Right cardiac atrium (tissue), 5 donors: ENCODE measurements at regions not wholly inside any gene's neighbourhood (a gene's known extent, or its start where the extent isn't known, plus 50 kb on each side); places are given as distances from the start of the nearest gene placed in this dataset.
A peak's percentile ranks its signal among the peaks of the same experiment; 100 is the strongest.
"Not testable (repeated sequence)": the region's sequence is repeated elsewhere in the genome, so short reads cannot be mapped to it uniquely, and the experiment has no call there.

Experiments used
- ATAC-seq, 2 donors: fragments of 200-7000 bp; cut with Tn5 transposase; one replicate each; pipeline versions ENCODE4 v1.8.0 to v1.9.1; 2020; ENCODE audit warnings: moderate library complexity in 2 of 2, mild to moderate bottlenecking in 1 of 2
- DNase-seq, 3 donors: peaks; one replicate each; pipeline ENCODE4 v3.0.0-alpha.2; 2020
- H3K27ac ChIP-seq: one replicate; pipeline ENCODE4 v1.5.1; 2013; ENCODE audit warnings: mild to moderate bottlenecking, low read length, control low read depth, moderate library complexity
- H3K27me3 ChIP-seq: one replicate; pipeline ENCODE4 v1.6.1; 2013; ENCODE audit not compliant: control insufficient read depth, insufficient read depth
- H3K4me1 ChIP-seq: one replicate; pipeline ENCODE4 v1.6.1; 2013; ENCODE audit warnings: low read length; ENCODE audit not compliant: control insufficient read depth, insufficient read depth
- H3K4me3 ChIP-seq: one replicate; pipeline ENCODE4 v1.5.1; 2013; ENCODE audit warnings: low read length, control low read depth
- H3K9me3 ChIP-seq: one replicate; pipeline ENCODE4 v1.6.1; 2013; ENCODE audit warnings: low read length; ENCODE audit not compliant: control insufficient read depth
- WGBS: extraction: QIAGEN DNeasy Blood & Tissue Kit; methylation state at CpG from one replicate; pipeline ENCODE4 v1.1.7; 2013; 5-methylcytosine and 5-hydroxymethylcytosine counted together
- intact Hi-C, 4 donors: fragments of 100-400 bp; cut with DNase I; formaldehyde crosslinking; loops; one replicate each; pipeline versions ENCODE4 v1.11.0 to v1.14.0; 2022 to 2023
- donor health status: healthy with polysubstance abuse.
- donor health status: DM: no; HTN: yes; CAD: no.
- donor health status: DM: no; HTN: no; CAD: no.
- donor health status: DM: no; HTN: yes; CAD: no; lungs with severe emphysema.
- donor health status: DM: yes; HTN: yes; CAD: no.

GRCh38 chr6:167744681-167745669 is 81.7 kb upstream of the AFDN start:
- Histone ChIP-seq H3K4me1 (no peaks in the 10 kb centered on the region), H3K9me3 (no peaks in the 10 kb centered on the region), H3K4me3 (no peak overlapping the region), H3K27ac (no peak overlapping the region), H3K27me3 (no peaks in the 10 kb centered on the region)
- no peak for DNase-seq
- ATAC-seq = peak in 1 of 2 donors; percentile 9
- intact Hi-C loops = no loop called here
- WGBS = 49% methylated on average over 16 of the region's 16 CpGs

GRCh38 chr6:167745670-167746389 is 80.9 kb upstream of the AFDN start:
- H3K4me1 ChIP-seq = no peaks in the 10 kb centered on the region
- ATAC-seq = peak; percentile 86 to 95
- H3K9me3 ChIP-seq = no peaks in the 10 kb centered on the region
- 64% methylated on average over 19 of the region's 19 CpGs for WGBS
- H3K27ac ChIP-seq = no peak overlapping the region
- DNase-seq = peak; percentile 78 to 95 (median 91)
- H3K27me3 ChIP-seq = no peaks in the 10 kb centered on the region
- intact Hi-C loops = no loop called here
- no peak overlapping the region for H3K4me3 ChIP-seq

- Histone ChIP-seq H3K4me1 (peaks cover 3% of the 10 kb centered on the region), H3K9me3 (no peaks in the 10 kb centered on the region), H3K27me3 (no peaks in the 10 kb centered on the region), H3K4me3 (no peak overlapping the region), H3K27ac (peak overlapping the region; percentile 6)
- 82% methylated on average over 17 of the region's 17 CpGs for WGBS
- ATAC-seq (no peak), DNase-seq (no peak)
- intact Hi-C loops = no loop called here
Observed at GRCh38 chr6:167746390-167746907, 80.3 kb upstream of the AFDN start.

DNA sequence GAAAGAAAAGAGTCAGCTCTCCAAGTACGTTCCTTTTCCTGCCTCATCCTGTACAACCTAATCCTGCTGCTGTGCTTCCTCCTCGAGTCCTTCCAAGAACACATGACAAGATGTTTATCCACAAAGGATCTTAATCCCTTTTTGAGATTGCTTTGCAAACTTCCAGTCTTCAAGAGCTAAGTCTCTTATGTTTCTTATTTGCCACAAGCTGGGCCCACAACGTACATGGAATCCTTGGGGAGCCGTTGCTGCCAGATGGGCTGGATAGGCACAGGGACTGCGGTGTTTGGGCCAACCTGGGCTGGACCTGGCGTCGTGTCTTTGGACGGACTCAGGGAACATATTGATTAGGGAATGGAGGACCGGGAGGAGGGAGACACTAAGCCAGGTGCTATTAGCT is 79.7 kb upstream of the AFDN start:
- no peak overlapping the region for H3K27ac ChIP-seq
- H3K4me3 ChIP-seq = no peak overlapping the region
- 68% methylated on average over 9 of the region's 9 CpGs for WGBS
- intact Hi-C loops = no loop called here
- H3K4me1 ChIP-seq = peaks cover 6% of the 10 kb centered on the region
- H3K9me3 ChIP-seq = no peaks in the 10 kb centered on the region
- DNase-seq (no peak), ATAC-seq (no peak)
- H3K27me3 ChIP-seq = no peaks in the 10 kb centered on the region

GRCh38 chr6:167747645-167748044 is 79.1 kb upstream of the AFDN start:
- ATAC-seq (no peak), DNase-seq (no peak)
- intact Hi-C loops = no loop called here
- WGBS = 72% methylated on average over 5 of the region's 5 CpGs
- no peak overlapping the region for H3K4me3 ChIP-seq
- H3K27ac ChIP-seq = no peak overlapping the region
- no peaks in the 10 kb centered on the region for H3K9me3 ChIP-seq
- H3K27me3 ChIP-seq = no peaks in the 10 kb centered on the region
- peaks cover 6% of the 10 kb centered on the region for H3K4me1 ChIP-seq

DNA sequence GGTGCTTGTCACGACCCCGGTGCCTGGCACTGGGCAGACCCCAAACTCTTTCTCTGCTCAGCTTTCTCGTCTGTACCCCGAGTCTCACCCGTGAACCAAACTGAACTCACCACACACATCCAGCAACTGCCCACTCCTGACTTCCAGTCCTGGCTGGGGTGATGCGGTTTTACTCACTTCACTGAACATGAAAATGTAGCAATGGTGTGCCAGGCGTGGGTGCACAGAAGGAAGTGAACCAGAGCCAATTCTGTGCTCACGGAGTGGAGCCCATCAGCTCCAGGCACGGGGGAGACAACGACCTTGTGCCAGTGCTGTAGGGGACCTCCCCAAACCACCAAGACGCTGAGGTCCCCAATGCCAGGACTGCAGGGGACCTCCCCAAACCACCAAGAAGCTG is 78.7 kb upstream of the AFDN start:
- 91% methylated on average over 11 of the region's 11 CpGs for WGBS
- no peaks in the 10 kb centered on the region for H3K9me3 ChIP-seq
- H3K27me3 ChIP-seq = no peaks in the 10 kb centered on the region
- intact Hi-C loops = no loop called here
- DNase-seq = no peak
- H3K4me1 ChIP-seq = peaks cover 6% of the 10 kb centered on the region
- no peak overlapping the region for H3K4me3 ChIP-seq
- no peak for ATAC-seq
- no peak overlapping the region for H3K27ac ChIP-seq

GRCh38 chr6:167748458-167749379 is 78.0 kb upstream of the AFDN start:
- 80% methylated on average over 26 of the region's 26 CpGs for WGBS
- no peaks in the 10 kb centered on the region for H3K9me3 ChIP-seq
- H3K4me3 ChIP-seq = no peak overlapping the region
- intact Hi-C loops = no loop called here
- H3K27me3 ChIP-seq = no peaks in the 10 kb centered on the region
- no peak overlapping the region for H3K27ac ChIP-seq
- DNase-seq = no peak
- ATAC-seq = no peak
- peaks cover 6% of the 10 kb centered on the region for H3K4me1 ChIP-seq

GRCh38 chr6:167750956-167751358 is 75.8 kb upstream of the AFDN start:
- Histone ChIP-seq H3K9me3 (no peaks in the 10 kb centered on the region), H3K4me1 (peaks cover 6% of the 10 kb centered on the region), H3K27me3 (no peaks in the 10 kb centered on the region), H3K27ac (peak overlapping the region; percentile 51), H3K4me3 (no peak overlapping the region)
- DNase-seq = peak; percentile 61 to 89 (median 87)
- ATAC-seq = peak; percentile 90 to 91
- 35% methylated on average over 4 of the region's 4 CpGs for WGBS
- intact Hi-C loops = no loop called here

DNA sequence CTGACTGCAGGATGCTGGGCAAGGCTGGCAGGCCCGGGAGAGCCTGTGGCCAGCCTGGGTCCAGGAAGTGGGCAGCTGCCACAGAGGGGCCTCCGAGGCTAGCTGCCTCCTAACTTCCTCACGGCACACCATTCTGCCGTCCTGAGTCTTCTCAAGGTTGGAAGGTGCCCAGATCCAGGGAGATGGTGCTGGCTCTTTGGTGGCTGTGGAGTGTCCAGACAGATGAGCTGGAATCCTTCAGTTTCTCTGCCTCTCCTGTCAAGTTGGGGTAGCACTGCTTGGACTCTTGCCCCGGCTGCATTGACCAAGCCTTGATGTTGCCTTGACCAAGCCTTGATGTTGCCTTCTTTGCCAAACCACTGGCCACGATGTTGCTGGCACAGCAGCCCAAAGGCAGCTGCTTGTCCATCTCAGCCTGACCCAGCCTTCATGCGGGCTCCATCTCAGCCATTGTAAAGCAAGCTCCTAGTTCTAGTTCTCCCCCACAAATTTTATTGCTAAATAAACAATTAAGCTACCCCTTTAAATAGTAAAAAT is 75.1 kb upstream of the AFDN start:
- Histone ChIP-seq H3K4me1 (peaks cover 6% of the 10 kb centered on the region), H3K9me3 (no peaks in the 10 kb centered on the region), H3K27me3 (no peaks in the 10 kb centered on the region), H3K4me3 (no peak overlapping the region), H3K27ac (peak overlapping the region; percentile 51)
- ATAC-seq (peak in 1 of 2 donors; percentile 4), DNase-seq (no peak)
- WGBS = 65% methylated on average over 7 of the region's 7 CpGs
- intact Hi-C loops = no loop called here

DNA sequence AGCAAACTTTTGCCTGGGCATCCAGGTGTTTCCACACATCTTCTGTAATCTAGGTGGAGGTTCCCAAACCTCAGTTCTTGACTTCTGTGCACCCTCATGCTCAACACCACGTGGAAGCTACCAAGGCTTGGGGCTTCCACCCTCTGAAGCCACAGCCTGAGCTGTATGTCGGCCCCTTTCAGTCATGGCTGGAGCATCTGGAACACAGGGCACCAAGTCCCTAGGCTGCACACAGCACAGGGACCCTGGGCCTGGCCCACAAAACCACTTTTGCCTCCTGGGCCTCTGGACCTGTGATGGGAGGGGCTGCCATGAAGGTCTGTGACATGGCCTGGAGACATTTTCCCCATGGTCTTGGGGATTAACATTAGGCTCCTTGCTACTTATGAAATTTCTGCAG is 73.4 kb upstream of the AFDN start:
- DNase-seq = not testable (repeated sequence)
- WGBS = 68% methylated on average over 2 of the region's 2 CpGs

More for the DNA sequence above, 73.4 kb upstream of the AFDN start:
- H3K9me3 ChIP-seq, intact Hi-C loops, H3K27ac ChIP-seq, H3K27me3 ChIP-seq, H3K4me1 ChIP-seq, ATAC-seq, H3K4me3 ChIP-seq: not testable (repeated sequence)
